K562 (cell line): ENCODE measurements at regions not wholly inside any gene's neighbourhood (a gene's known extent, or its start where the extent isn't known, plus 50 kb on each side); places are given as distances from the start of the nearest gene placed in this dataset.
A peak's percentile ranks its signal among the peaks of the same experiment; 100 is the strongest.

ENCODE experiments used
- COPS2 ChIP-seq: fragments of 450-650 bp; conservative IDR thresholded peaks from 2 replicates; pipeline ENCODE4 v1.6.1; 2016; ENCODE audit warnings: mild to moderate bottlenecking, moderate library complexity
- DEAF1 ChIP-seq: fragments of 450-650 bp; formaldehyde crosslinking; IDR thresholded peaks from 2 replicates; pipeline ENCODE4 v1.4.0; 2020; ENCODE audit warnings: mild to moderate bottlenecking, moderate library complexity
- E4F1 ChIP-seq: fragments of 250-450 bp; sonication (Bioruptor Pico); IDR thresholded peaks from 2 replicates; pipeline ENCODE4 v1.5.0; 2021; ENCODE audit warnings: mild to moderate bottlenecking, borderline replicate concordance
- ERF ChIP-seq: fragments of 450-650 bp; formaldehyde crosslinking; IDR thresholded peaks from 2 replicates; pipeline ENCODE4 v1.4.0; 2020; ENCODE audit warnings: mild to moderate bottlenecking, mixed read lengths
- FOXJ2 ChIP-seq: fragments of 200-800 bp; sonication (Bioruptor generic); IDR thresholded peaks from 2 replicates; pipeline ENCODE4 v1.6.1; 2016; ENCODE audit warnings: missing genetic modification characterization, missing compliant biosample characterization
- HDAC3 ChIP-seq: fragments of 450-650 bp; IDR thresholded peaks from 2 replicates; pipeline ENCODE4 v1.6.1; 2018; ENCODE audit warnings: borderline replicate concordance, mild to moderate bottlenecking, moderate library complexity; ENCODE audit not compliant: partially characterized antibody
- POLR2AphosphoS2 ChIP-seq: IDR thresholded peaks from 2 replicates; pipeline ENCODE4 v1.6.1; 2012; ENCODE audit warnings: low read length, improper control_type of control experiment
- RAD21 ChIP-seq, 2 experiments: fragments of 250-450 bp in 1 of 2; fragments of 450-650 bp in 1 of 2; sonication (Bioruptor Pico) in 1 of 2; formaldehyde crosslinking in 1 of 2; IDR thresholded peaks in 1 of 2; conservative IDR thresholded peaks in 1 of 2; 2 replicates each; pipeline versions ENCODE4 v1.4.0 to v1.8.0; 2020 to 2022; ENCODE audit warnings: mild to moderate bottlenecking in 2 of 2, moderate library complexity in 1 of 2
- RBM25 ChIP-seq: fragments of 200-400 bp; formaldehyde crosslinking; IDR thresholded peaks from 2 replicates; pipeline ENCODE4 v1.6.1; 2018; ENCODE audit warnings: low read length, low read depth, moderate library complexity; ENCODE audit not compliant: severe bottlenecking
- SAFB ChIP-seq: fragments of 200-400 bp; formaldehyde crosslinking; IDR thresholded peaks from 2 replicates; pipeline ENCODE4 v1.6.1; 2017; ENCODE audit warnings: low read depth, low read length, borderline replicate concordance
- SMC3 ChIP-seq: conservative IDR thresholded peaks from 2 replicates; pipeline ENCODE4 v1.6.1; 2011; ENCODE audit warnings: low read depth, low read length, improper control_type of control experiment; ENCODE audit not compliant: insufficient read depth
- WHSC1 ChIP-seq: IDR thresholded peaks from one replicate; pipeline ENCODE4 v1.6.1; 2012; ENCODE audit warnings: low read length, control low read depth, inconsistent platforms

GRCh38 chr13:31909864-31910551 is 121.6 kb upstream of the FRY start (continued):
- TF ChIP-seq DEAF1 (CRISPR knock-in tag) = no peak
- no peak for TF ChIP-seq SAFB
- peak; percentile 36; the same call in 1 of the 2 replicates for TF ChIP-seq SMC3
- TF ChIP-seq COPS2 = no peak
- TF ChIP-seq RBM25 = no peak
- peak; percentile 54 to 71 for TF ChIP-seq RAD21 (CRISPR knock-in tag; conservative IDR thresholded peaks at IDR 0.05 in 1 of 2, IDR thresholded peaks at IDR 0.05 in 1 of 2)
- no peak for TF ChIP-seq ERF (CRISPR knock-in tag)
- no peak for TF ChIP-seq HDAC3
- TF ChIP-seq E4F1 (CRISPR knock-in tag) = no peak
- TF ChIP-seq FOXJ2 (tag) = no peak
- TF ChIP-seq POLR2AphosphoS2 = no peak
- TF ChIP-seq WHSC1 = no peak
